Psoas muscle (tissue), 7 donors: ENCODE measurements at regions not wholly inside any gene's neighbourhood (a gene's known extent, or its start where the extent isn't known, plus 50 kb on each side); places are given as distances from the start of the nearest gene placed in this dataset.
"Not testable (repeated sequence)": the region's sequence is repeated elsewhere in the genome, so short reads cannot be mapped to it uniquely, and the experiment has no call there.

ENCODE experiments used
- ATAC-seq, 4 donors: fragments of 200-7000 bp; cut with Tn5 transposase; one replicate each; pipeline ENCODE4 v1.9.1; 2020; ENCODE audit warnings: moderate library complexity in 3 of 4, mild to moderate bottlenecking in 2 of 4
- DNase-seq, 2 donors: peaks; one replicate each; pipeline ENCODE4 v3.0.0-alpha.2; 2020
- H3K27ac ChIP-seq: fragments of 200-600 bp; one replicate; pipeline ENCODE4 v1.8.0; 2022
- H3K27me3 ChIP-seq, 3 donors: fragments of 200-600 bp in 1 of 3; one replicate each; pipeline versions ENCODE4 v1.6.1 to v1.8.0; 2013 to 2022; ENCODE audit warnings: low read length in 2 of 3, mild to moderate bottlenecking in 2 of 3, moderate library complexity in 1 of 3; ENCODE audit not compliant: insufficient read depth in 3 of 3
- H3K36me3 ChIP-seq, 2 donors: fragments of 200-600 bp in 1 of 2; one replicate each; pipeline versions ENCODE4 v1.6.1 to v1.8.0; 2013 to 2022; ENCODE audit warnings: low read depth in 1 of 2, mild to moderate bottlenecking in 1 of 2, moderate library complexity in 1 of 2; ENCODE audit not compliant: insufficient read depth in 1 of 2
- H3K4me1 ChIP-seq: fragments of 200-600 bp; one replicate; pipeline ENCODE4 v1.8.0; 2022
- H3K4me3 ChIP-seq: fragments of 200-600 bp; one replicate; pipeline ENCODE4 v1.8.0; 2022; ENCODE audit warnings: mild to moderate bottlenecking
- H3K9me3 ChIP-seq: fragments of 200-600 bp; one replicate; pipeline ENCODE4 v1.8.0; 2022
- WGBS, 3 donors: extraction: QIAGEN DNeasy Blood & Tissue Kit; methylation state at CpG; one replicate each; pipeline versions ENCODE4 v1.1.6 to v1.1.7; 2013; 5-methylcytosine and 5-hydroxymethylcytosine counted together
- intact Hi-C, 2 donors: fragments of 100-400 bp; cut with DNase I; formaldehyde crosslinking; loops; one replicate each; pipeline versions ENCODE4 v1.11.0 to v1.14.2; 2022
- TF ChIP-seq, protein P1 (sequence below): fragments of 200-600 bp; IDR thresholded peaks from one replicate; pipeline ENCODE4 v1.8.0; 2022; ENCODE audit warnings: antibody characterized with exemption
- donor health status: healthy with polysubstance abuse.
- donor health status: DM: no; HTN: no; CAD: no; lungs with moderate emphysema.
- donor health status: Bipolar disorder and iron deficiency.
- donor health status: healthy.
- donor health status: DM: yes; HTN: yes; CAD: no.
- donor health status: DM: no; HTN: no; CAD: no.
- donor health status: DM: yes; HTN: yes; CAD: no.

DNA sequence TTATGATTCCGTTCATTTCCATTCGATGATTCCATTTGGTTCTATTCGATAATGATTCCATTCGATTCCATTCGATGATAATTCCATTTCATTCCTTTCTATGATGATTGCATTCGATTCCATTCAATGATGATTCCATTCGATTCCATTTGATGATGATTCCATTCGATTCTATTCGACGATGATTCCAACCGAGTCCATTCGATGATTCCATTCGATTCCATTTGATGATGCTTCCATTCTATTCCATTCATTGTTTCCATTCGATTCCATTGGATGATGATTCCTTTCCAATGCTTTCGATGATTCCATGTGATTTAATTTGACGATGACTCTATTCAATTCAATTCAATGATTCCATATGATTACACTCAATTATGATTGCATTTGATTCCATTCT, 1093.5 kb downstream of the RPIA start:
- intact Hi-C loops = no loop called here
- no peaks in the 10 kb centered on the region for H3K4me1 ChIP-seq
- H3K27me3 ChIP-seq = no peaks in the 10 kb centered on the region
- no peak overlapping the region for H3K27ac ChIP-seq
- ATAC-seq (no peak), DNase-seq (no peak)
- H3K36me3 ChIP-seq = no peaks in the 10 kb centered on the region
- no peak overlapping the region for H3K4me3 ChIP-seq
- 85 to 87% (median 85%) methylated on average over 16 of the region's 16 CpGs for WGBS, 3 donors
- TF ChIP-seq, protein P1, sequence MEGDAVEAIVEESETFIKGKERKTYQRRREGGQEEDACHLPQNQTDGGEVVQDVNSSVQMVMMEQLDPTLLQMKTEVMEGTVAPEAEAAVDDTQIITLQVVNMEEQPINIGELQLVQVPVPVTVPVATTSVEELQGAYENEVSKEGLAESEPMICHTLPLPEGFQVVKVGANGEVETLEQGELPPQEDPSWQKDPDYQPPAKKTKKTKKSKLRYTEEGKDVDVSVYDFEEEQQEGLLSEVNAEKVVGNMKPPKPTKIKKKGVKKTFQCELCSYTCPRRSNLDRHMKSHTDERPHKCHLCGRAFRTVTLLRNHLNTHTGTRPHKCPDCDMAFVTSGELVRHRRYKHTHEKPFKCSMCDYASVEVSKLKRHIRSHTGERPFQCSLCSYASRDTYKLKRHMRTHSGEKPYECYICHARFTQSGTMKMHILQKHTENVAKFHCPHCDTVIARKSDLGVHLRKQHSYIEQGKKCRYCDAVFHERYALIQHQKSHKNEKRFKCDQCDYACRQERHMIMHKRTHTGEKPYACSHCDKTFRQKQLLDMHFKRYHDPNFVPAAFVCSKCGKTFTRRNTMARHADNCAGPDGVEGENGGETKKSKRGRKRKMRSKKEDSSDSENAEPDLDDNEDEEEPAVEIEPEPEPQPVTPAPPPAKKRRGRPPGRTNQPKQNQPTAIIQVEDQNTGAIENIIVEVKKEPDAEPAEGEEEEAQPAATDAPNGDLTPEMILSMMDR = no peak
- peaks cover 88% of the 10 kb centered on the region for H3K9me3 ChIP-seq

GRCh38 chr2:89785528-89785927, 1094.1 kb downstream of the RPIA start:
- H3K9me3 ChIP-seq = peaks cover 87% of the 10 kb centered on the region
- intact Hi-C loops, ATAC-seq, DNase-seq, H3K4me3 ChIP-seq, H3K27me3 ChIP-seq, H3K4me1 ChIP-seq, H3K36me3 ChIP-seq, H3K27ac ChIP-seq: not testable (repeated sequence)
- WGBS, 3 donors = 77 to 81% (median 78%) methylated on average over 15 of the region's 15 CpGs

DNA sequence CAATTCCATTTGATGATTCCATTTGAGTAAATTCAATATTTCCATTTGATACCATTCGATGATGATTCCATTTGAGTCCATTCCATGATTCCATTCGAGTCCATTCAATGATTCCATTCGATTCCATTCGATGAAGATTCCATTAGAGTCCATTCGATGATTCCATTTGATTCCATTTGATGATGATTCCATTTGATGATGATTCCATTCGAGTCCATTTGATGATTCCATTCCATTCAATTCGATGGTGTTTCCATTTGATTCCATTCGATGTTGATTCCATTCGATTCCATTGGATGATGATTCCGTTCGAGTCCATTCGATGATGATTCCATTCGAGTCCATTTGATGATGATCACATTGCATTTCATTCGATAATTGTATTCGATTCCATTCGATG, 1095.2 kb downstream of the RPIA start:
- H3K4me3 ChIP-seq, H3K4me1 ChIP-seq, intact Hi-C loops, H3K27me3 ChIP-seq, H3K36me3 ChIP-seq, DNase-seq, H3K27ac ChIP-seq, ATAC-seq: not testable (repeated sequence)
- 74 to 76% (median 74%) methylated on average over 15 to 16 of the region's 16 CpGs for WGBS, 3 donors
- peaks cover 81% of the 10 kb centered on the region for H3K9me3 ChIP-seq

DNA sequence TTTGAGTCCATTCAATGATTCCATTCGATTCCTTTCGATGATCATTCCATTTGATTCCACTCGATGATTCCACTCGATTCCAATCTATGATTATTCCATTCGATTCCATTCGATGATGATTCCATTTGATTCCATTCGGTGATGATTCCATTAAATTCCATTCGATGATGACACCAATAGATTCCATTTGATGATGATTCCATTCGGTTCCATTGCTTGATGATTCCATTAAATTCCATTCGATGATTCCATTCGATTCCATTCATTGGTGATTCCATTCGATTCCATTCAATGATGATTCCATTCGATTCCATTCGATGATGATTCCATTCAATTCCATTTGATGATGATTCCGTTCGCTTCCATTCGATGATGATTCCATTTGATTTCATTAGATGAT, 1104.1 kb downstream of the RPIA start:
- H3K9me3 ChIP-seq = peaks cover 68% of the 10 kb centered on the region
- H3K4me1 ChIP-seq, H3K27ac ChIP-seq, H3K4me3 ChIP-seq, H3K36me3 ChIP-seq, H3K27me3 ChIP-seq, intact Hi-C loops, ATAC-seq, DNase-seq: not testable (repeated sequence)
- 79 to 85% (median 84%) methylated on average over 17 of the region's 17 CpGs for WGBS, 3 donors

DNA sequence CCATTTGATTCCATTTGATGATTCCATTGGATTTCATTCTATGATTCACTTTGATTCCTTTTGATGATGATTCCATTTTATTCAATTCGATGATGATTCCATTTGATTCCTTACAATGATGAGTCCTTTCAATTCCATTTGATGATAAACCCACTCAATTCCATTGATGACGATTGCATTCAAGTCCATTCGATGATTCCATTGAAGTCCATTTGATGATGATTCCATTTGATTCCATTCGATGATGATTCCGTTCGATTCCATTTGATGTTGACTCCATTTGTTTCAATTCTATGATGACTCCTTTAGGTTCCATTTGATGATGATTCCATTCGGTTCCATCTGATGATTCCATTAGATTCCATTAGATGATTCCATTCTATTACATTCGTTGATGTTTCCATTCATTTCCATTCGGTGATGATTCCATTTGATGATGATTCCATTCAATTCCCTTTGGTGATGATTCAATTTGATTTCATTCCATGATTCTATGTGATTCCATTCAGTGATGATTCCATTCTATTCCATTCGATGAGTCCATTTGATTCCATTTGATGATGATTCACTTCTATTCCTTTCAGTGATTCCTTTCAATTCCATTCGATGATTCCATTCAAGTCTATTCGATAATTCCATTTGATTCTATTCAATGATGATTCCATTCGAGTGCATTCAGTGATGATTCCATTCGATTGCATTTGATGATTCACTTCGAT, 1106.0 kb downstream of the RPIA start:
- intact Hi-C loops = no loop called here
- H3K4me1 ChIP-seq = no peaks in the 10 kb centered on the region
- H3K27ac ChIP-seq = no peak overlapping the region
- H3K36me3 ChIP-seq = no peaks in the 10 kb centered on the region
- H3K9me3 ChIP-seq = peaks cover 75% of the 10 kb centered on the region
- no peaks in the 10 kb centered on the region for H3K27me3 ChIP-seq
- 71 to 75% (median 72%) methylated on average over 15 of the region's 15 CpGs for WGBS, 3 donors
- DNase-seq (no peak), ATAC-seq (no peak)
- H3K4me3 ChIP-seq = no peak overlapping the region
- TF ChIP-seq, protein P1 = no peak

DNA sequence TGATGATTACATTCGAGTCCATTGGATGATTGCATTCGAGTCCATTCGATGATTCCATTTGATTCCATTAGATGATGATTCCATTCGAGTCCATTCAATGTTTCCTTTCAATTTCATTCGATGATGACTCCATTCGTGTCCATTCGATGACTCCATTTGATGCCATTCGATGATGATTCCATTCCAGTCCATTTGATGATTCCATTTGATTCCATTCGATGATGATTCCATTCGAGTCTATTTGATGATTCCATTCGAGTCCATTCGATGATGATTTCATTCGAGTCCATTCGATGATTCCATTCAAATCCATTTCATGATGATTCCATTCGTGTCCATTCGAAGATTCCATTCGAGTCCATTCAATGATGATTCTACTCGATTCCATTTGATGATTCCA, 1109.7 kb downstream of the RPIA start:
- H3K4me1 ChIP-seq, ATAC-seq, intact Hi-C loops, H3K36me3 ChIP-seq, H3K4me3 ChIP-seq, H3K27me3 ChIP-seq, DNase-seq, H3K27ac ChIP-seq: not testable (repeated sequence)
- H3K9me3 ChIP-seq = peaks cover 81% of the 10 kb centered on the region
- WGBS, 3 donors = 74 to 75% (median 74%) methylated on average over 18 of the region's 18 CpGs

- 75 to 80% (median 76%) methylated on average over 14 of the region's 14 CpGs for WGBS, 3 donors
- H3K4me3 ChIP-seq, H3K36me3 ChIP-seq, intact Hi-C loops, DNase-seq, H3K4me1 ChIP-seq, ATAC-seq, H3K27me3 ChIP-seq, H3K27ac ChIP-seq: not testable (repeated sequence)
- H3K9me3 ChIP-seq = peaks cover 64% of the 10 kb centered on the region
Observed at GRCh38 chr2:89806363-89806762, 1114.9 kb downstream of the RPIA start.
